ENCODE measurements at regions not wholly inside any gene's neighbourhood (a gene's known extent, or its start where the extent isn't known, plus 50 kb on each side); places are given as distances from the start of the nearest gene placed in this dataset.

DNA sequence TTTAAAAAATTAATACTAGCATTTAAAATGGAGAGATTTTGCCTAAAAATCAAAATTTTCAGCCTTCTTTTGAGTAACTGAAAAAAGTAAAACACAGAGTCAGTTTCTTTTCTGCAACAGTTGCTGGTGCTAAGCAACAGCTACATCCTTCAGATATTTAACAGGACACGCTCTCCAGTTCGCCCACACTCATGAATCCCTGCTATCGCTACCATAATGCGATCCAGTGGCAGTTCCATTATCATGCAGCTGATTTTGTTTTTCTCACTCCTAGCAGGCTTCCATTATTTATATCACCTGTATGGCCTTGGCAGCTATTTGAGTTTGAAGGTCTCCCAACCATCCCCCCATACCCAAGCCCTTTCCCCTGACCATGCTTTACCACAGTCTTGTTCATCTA is 93.1 kb upstream of the NCKAP5 start:
- no peak for DNase-seq (ENCODE audit: low read depth)
- TF ChIP-seq, protein P1, sequence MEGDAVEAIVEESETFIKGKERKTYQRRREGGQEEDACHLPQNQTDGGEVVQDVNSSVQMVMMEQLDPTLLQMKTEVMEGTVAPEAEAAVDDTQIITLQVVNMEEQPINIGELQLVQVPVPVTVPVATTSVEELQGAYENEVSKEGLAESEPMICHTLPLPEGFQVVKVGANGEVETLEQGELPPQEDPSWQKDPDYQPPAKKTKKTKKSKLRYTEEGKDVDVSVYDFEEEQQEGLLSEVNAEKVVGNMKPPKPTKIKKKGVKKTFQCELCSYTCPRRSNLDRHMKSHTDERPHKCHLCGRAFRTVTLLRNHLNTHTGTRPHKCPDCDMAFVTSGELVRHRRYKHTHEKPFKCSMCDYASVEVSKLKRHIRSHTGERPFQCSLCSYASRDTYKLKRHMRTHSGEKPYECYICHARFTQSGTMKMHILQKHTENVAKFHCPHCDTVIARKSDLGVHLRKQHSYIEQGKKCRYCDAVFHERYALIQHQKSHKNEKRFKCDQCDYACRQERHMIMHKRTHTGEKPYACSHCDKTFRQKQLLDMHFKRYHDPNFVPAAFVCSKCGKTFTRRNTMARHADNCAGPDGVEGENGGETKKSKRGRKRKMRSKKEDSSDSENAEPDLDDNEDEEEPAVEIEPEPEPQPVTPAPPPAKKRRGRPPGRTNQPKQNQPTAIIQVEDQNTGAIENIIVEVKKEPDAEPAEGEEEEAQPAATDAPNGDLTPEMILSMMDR (IDR thresholded peaks at IDR 0.05; ENCODE audit: insufficient read depth, low read depth, low read length, missing control alignments) = no peak
- H3K4me3 ChIP-seq (ENCODE audit: low read length) = no peak overlapping the region

DNA sequence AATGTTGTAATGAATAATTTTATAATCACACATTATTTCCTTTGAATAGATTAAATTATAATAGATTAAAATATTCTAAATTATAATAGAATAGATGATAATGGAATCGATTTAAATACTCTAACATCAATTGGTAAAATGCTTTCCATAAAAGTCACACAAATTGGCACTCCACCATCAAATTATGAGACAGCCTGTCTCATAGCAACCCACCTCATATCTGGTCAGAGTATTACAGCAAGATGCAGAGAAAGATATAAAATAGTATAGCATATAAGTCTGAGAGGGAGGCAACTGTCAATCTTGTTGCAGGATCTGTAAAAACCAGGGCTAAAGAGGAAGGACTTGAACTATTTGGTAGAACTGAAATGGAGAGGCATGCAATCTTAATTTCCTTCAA is 98.4 kb upstream of the NCKAP5 start:
- H3K4me3 ChIP-seq (ENCODE audit: low read length) = no peak overlapping the region
- DNase-seq (ENCODE audit: low read depth) = no peak
- TF ChIP-seq, protein P1 (IDR thresholded peaks at IDR 0.05; ENCODE audit: insufficient read depth, low read depth, low read length, missing control alignments) = no peak

DNA sequence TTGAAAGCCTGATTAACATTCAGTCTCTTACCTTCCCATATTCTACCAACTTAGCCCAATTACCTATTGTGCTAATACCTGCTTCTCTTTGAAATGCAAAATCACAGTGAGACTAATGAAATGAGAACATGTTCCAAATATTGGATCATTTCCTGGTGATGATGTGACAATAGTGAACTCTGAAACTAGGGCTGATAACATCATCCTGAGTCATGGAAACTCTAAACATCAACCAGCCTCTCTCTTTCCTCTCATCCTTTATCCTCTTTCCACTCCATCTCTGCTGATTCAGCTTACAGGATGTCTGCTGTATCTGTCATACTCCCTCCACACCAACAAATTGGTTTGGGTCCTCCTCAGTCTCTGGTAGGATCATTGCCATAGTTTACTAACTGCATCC is 98.8 kb upstream of the NCKAP5 start:
- TF ChIP-seq, protein P1 (IDR thresholded peaks at IDR 0.05; ENCODE audit: insufficient read depth, low read depth, low read length, missing control alignments) = no peak
- no peak overlapping the region for H3K4me3 ChIP-seq (ENCODE audit: low read length)
- DNase-seq (ENCODE audit: low read depth) = peak; percentile 79

DNA sequence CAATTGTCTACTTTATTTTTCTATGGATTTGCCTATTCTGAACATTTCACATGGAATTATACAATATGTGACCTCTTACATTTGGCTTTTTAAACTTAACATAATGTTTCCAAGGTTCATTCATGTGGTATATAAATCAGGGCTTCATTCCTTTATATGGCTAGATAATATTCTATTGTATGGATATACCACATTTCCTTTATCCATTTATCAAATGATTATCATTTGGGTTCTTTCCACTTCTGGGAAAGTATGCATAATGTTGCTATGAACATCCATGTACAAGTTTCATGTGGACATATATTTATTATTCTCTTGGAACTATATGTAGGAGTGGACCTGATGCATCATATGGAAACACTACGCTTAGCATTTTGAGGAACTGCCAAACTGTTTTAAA is 99.7 kb upstream of the NCKAP5 start:
- TF ChIP-seq, protein P1 (IDR thresholded peaks at IDR 0.05; ENCODE audit: insufficient read depth, low read depth, low read length, missing control alignments) = no peak
- H3K4me3 ChIP-seq (ENCODE audit: low read length) = no peak overlapping the region
- DNase-seq (ENCODE audit: low read depth) = no peak

DNA sequence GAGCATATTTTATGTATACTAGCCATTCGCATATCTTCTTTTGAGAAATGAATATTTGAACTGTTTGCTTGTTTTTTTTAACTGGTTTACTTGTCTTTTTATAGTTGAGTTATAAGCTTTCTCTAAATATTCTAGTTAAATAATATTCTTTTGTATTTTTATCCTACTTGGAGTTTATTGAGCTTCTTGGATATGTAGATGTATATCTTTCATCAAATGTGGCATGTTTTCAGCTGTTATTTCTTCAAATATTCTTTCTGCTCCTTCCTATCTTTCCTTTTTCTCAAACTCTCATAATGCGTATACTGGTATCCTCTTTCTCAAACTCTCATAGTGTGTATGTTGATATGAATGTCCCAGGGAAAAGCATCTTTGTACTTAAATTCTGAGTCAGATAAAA is 100.3 kb upstream of the NCKAP5 start:
- no peak overlapping the region for H3K4me3 ChIP-seq (ENCODE audit: low read length)
- TF ChIP-seq, protein P1 (IDR thresholded peaks at IDR 0.05; ENCODE audit: insufficient read depth, low read depth, low read length, missing control alignments) = no peak
- DNase-seq (ENCODE audit: low read depth) = no peak

DNA sequence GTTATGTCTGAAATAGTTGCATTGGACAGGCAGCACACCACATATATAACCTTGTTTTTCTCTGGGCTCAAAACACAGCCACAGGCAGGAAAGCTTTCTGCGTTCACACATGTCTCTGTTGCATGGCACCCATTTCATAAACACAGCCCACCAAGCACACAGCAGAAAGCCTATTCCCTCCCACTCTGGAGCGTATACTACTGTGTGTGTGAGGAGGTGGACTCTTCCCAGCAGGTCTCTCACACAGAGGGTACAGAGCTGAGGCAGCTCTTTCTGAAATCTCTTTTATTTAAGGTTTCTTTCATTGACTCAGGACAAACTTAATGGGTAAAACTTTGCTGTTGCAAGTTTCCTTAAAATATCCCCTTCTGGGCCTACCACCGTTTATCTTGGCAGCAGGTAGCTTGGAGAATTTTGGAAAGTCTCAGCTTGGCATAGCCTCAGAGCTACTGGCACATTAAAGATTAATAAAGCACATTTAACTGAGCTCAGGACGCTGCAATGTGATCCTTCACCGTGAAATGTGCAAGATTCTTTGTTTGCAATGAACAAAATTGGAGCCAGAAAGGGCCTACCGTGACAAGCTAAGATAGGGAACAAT is 105.1 kb upstream of the NCKAP5 start:
- DNase-seq (ENCODE audit: low read depth) = no peak
- TF ChIP-seq, protein P1 (IDR thresholded peaks at IDR 0.05; ENCODE audit: insufficient read depth, low read depth, low read length, missing control alignments) = no peak
- no peak overlapping the region for H3K4me3 ChIP-seq (ENCODE audit: low read length)

DNA sequence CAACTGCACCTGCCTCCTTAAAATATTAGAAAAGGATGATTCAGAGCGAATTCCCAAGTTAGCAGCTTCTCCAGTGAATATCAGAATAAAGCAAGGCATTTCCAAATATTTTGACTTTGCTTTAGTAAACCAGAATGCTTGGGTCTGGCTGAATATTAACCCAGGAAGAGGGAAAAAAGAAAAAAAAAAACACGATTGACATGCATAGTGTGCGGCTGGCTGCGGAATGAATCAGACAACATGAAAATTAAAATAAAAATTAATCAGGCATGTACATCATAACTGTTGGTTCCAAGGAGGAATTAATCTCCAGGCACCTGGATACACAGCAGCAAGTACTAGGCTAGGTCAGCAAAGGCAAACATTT is 105.8 kb upstream of the NCKAP5 start:
- DNase-seq (ENCODE audit: low read depth) = no peak
- TF ChIP-seq, protein P1 (IDR thresholded peaks at IDR 0.05; ENCODE audit: insufficient read depth, low read depth, low read length, missing control alignments) = no peak
- H3K4me3 ChIP-seq (ENCODE audit: low read length) = no peak overlapping the region

Measured in epithelial cell of esophagus (primary cell).